ENCODE measurements at regions not wholly inside any gene's neighbourhood (a gene's known extent, or its start where the extent isn't known, plus 50 kb on each side); places are given as distances from the start of the nearest gene placed in this dataset.

DNA sequence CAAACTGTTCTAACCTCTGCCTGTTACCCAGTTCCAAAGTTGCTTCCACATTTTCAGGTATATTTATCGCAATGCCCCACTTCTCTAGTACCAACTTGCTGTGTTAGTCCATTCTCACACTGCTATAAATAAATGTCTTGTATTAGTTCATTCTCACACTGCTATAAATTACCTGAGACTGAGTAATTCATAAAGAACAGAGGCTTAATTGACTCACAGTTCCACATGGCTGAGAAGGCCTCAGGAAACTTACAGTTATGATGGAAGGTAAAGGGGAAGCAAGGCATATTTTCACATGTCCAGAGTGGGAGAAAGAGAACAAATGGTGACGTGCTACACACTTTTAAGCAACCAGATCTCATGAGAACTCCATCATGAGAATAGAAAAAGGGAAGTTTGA lies 130.4 kb upstream of the C11orf87 start:
- FAIRE-seq, result no peak

DNA sequence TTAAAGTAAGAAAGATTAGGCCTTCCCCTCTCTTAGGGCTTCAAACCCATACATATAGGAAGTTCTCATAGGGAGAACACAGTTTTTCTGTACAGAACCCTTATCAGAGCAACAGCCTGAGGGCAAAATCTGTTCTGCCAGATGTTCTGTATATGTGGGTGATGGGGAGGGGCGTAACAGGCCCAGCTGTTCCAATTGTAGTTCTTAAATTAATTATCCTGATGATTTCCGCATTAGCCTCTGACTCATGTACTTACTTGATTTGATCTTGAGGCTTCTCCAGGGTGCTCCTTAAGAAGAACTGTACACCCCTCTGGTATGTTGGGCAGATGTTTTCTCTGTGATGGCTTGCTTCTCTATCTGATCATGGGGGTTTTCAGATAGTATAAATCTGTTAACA lies 123.1 kb upstream of the C11orf87 start:
- no peak for FAIRE-seq

DNA sequence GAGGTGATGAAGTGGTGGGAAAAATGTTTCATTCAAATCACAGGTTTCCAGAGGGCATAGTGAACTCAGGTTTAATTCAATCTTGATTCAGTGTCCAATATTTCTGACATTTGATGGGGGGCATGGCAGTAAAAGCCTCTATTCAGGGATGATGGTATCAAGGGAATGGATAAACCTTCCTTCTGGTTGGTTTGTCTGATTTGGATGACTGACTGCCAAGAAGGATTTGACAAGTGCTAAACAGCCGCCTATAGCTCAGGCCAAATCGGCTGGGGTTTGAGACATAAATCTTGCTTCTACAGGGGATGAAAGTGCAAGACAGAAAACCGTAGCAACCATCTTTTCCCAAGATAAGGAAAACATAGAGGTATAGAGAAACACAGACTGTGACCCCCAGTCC lies 121.8 kb upstream of the C11orf87 start:
- no peak for FAIRE-seq

DNA sequence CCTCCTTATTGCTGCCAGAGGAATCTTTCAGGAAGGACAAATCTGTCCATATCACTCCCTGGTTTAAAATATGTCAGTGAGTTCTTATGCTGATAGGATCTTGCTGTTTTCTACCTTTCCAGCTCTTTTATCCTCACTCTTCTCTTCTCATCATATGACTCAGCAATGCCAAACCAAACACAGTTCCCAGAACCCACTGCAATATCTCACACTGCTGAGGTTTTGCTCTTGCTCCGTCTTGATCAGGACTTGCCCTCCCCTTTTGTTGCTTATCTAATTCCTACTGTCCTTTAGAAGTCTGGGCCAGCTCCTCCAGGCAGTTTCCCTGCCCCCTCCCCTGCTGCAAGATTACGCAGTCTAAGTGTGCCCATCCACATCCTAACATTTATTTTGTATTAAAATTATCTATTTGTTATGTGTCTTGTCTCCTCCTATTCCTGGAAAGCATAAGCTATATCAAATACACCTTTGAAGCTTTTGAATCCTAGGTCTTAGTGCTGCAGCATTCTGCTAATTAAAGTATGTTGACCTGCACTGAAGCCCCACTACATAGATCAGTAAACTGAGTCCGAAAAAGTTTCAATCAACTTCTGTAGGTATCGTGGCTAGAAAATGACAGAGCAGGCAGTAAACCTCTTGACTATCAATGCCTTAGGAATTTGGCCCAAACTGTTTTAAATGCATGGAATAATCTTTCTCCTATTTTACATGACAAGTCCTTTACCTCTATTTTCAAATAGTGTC lies 119.2 kb upstream of the C11orf87 start:
- no peak for FAIRE-seq

- FAIRE-seq, result no peak
Observed at GRCh38 chr11:109303342-109303741, 118.6 kb upstream of the C11orf87 start.

DNA sequence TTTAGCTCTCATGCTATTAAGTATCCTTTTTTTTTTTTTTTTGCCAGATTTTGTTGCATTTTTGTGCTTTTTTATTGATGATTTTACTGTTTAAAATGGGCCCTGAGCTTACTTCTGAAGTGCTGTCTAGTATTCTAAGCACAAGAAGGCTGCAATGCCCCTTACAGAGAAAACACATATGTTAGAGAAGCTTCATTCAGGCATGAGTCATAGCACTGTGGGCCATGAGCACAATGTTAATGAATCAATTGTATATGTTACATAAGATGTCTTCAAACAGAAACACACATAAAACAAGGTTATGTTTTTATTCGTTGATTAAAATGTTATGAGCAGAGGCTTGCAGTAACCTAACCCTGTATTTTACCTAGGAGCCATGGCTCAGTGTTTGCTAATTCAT lies 117.8 kb upstream of the C11orf87 start:
- no peak for FAIRE-seq

DNA sequence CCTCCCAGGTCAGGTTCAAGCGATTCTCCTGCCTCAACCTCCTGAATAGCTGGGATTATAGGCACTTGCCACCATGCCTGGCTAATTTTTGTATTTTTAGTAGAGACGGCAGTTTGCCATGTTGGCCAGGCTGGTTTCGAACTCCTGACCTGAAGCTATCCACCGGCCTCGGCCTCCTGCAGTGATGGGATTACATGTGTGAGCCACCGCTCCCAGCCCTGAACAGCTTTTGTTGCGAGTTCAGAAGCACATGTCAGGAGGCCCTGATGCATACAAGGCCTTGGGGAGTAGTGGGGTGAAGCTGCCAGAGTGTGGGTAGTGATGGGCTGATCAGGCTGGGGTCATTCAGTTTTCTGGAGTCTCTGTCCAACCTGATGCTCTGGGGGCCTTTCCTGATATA lies 117.0 kb upstream of the C11orf87 start:
- FAIRE-seq, result no peak

DNA sequence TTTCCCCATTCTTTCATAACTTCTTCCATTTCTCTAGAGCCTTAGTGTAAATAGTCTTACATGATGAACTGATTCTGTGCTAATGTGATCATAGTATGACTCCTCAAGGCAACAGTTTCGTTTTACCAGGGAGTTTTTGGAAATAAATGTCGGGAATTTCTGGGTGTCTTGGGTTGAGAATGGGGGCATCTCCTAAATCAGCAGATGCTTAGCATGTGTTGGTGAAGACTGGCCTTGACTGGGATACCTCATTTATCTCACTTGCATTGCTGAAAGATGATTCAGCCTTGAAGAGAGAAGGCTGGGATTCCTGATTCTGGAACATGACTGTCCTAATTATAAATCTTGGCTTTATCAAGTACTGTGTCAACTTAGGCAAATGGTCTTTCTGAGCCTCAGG lies 115.7 kb upstream of the C11orf87 start:
- no peak for FAIRE-seq

GRCh38 chr11:109307366-109307765 lies 114.6 kb upstream of the C11orf87 start:
- no peak for FAIRE-seq

- no peak for FAIRE-seq
Observed at GRCh38 chr11:109308551-109308950, 113.4 kb upstream of the C11orf87 start.

- FAIRE-seq, result no peak
Observed at GRCh38 chr11:109309153-109309552, 112.8 kb upstream of the C11orf87 start.

GRCh38 chr11:109317726-109318125 lies 104.3 kb upstream of the C11orf87 start:
- FAIRE-seq, result no peak

- no peak for FAIRE-seq
Observed at GRCh38 chr11:109320595-109320994, 101.4 kb upstream of the C11orf87 start.

DNA sequence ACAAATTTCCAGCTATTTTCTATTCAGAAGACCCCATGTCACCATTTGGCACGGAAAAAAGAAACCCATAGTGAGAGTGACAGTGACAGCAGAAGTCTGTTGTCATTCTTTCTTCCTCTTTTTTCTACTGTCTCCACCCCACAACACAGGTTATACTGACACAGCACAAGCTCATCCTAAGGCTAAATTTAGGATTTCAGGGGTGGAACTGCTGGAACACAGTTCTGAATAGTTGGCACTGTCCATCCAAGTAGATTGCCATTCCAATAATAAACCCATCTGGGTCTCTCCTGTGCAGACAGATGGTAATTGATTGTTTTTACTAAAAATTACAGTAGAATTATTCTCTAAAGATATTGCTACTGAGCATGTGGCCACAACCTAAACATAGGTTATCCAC lies 95.2 kb upstream of the C11orf87 start:
- FAIRE-seq, result no peak

DNA sequence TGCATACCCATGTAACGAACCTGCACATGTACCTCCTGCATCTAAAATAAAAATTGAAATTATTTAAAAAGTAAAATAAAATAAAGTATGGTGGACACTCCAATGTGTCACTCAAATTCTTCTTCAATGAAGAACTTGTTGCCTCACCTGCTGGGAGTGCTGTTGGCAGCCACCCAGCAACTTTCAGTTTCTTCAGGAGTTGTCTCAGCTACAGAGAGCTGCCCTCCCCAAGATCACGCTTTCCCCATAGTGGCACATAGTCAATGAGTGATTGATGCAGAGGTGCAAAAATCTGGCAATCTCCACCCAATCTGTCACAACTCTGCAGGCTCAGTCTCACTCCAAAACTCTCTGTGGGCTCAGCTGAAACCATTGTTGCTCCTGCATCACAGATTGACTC lies 92.3 kb upstream of the C11orf87 start:
- no peak for FAIRE-seq

DNA sequence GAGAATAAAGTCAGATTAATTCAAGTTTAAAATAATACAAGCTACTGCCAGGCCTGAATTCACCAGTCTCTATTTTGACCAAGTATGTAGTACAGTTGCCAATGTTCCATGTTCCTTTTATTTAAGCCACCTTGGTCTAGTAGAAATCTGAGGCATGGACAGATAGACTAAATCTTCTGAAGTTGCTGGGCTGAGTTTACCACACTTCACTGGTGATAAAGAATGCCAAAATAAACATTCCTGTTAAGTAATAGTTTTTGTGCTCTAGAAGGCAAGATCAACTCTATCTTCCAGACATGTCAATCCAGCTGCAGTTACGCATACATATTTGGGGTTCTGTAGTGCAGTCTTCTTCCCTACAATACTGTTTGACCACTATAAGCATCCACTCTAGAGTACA lies 83.9 kb upstream of the C11orf87 start:
- FAIRE-seq, result no peak

DNA sequence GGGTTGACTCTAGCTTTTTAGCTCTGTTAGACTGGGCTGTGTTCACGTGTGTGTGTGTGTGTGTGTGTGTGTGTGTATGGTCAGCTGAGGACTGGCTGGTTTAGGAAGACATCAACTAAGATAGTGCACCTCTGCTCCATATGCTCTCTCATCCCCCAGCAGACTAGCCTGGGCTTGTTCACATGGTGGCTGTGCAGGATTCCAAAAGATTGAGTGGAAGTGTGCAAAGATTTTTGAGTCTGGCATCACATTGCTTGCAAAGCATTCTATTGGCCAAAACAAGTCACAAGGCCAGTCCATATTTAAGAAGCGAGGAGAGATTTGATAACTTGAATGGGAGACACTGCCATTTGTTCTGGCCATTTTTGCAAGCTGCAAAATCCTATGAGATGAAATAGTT lies 79.7 kb upstream of the C11orf87 start:
- FAIRE-seq, result no peak

DNA sequence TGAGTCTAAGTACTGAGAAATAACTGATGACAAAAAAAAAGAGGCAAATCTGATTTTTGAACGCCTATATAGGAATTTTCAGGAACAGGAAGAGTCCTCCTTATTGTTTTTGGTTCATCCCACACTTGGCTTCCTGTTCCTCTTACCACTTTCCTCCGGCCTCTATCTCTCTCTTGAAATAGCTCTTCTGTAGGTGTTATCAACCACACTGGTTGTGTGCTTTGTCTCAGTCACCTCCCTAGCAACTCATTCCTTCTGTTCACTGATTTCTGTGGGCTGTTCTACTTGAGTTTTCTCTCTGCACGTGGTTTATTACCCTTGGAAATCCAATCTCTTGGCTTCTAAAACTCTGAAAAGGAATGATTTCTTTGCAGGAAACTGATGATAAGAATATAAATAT lies 78.7 kb upstream of the C11orf87 start:
- no peak for FAIRE-seq

- FAIRE-seq, result no peak
Observed at GRCh38 chr11:109347304-109347703, 74.7 kb upstream of the C11orf87 start.

- no peak for FAIRE-seq
Observed at GRCh38 chr11:109349276-109350080, 72.5 kb upstream of the C11orf87 start.

GRCh38 chr11:109350091-109350490 lies 71.9 kb upstream of the C11orf87 start:
- FAIRE-seq, result no peak

GRCh38 chr11:109362059-109362458 lies 59.9 kb upstream of the C11orf87 start:
- no peak for FAIRE-seq

DNA sequence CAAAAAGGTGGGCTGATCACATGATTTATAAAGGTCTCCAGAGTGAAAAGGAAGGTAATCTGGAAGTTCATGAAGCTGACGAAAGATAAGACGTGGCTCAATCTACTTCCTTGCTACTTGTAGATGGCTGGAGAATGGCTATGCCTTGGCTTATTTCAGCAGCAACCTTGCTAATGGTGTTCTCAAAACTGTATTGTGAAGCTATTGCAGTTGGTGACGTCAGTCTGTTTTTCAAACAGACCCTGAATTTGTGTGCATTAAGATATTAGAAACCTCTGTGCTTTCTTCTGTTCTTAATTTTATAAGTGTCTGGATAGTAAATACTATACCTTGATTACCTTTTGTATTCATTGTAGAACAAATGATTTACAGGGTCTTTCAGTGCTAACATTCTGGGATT lies 58.3 kb upstream of the C11orf87 start:
- FAIRE-seq, result no peak

GRCh38 chr11:109364851-109365250 lies 57.1 kb upstream of the C11orf87 start:
- FAIRE-seq, result no peak

Measured in A204.1 (cell line).